OCI-LY1 (cell line): ENCODE measurements at regions not wholly inside any gene's neighbourhood (a gene's known extent, or its start where the extent isn't known, plus 50 kb on each side); places are given as distances from the start of the nearest gene placed in this dataset.

Experiments used
- H2AFZ ChIP-seq: fragments of 200-600 bp; sonication (generic), shearing (Covaris generic); 2 replicates; pipeline ENCODE4 v1.6.0; 2014; ENCODE audit warnings: antibody characterized with exemption, mild to moderate bottlenecking, low read length
- H3F3A ChIP-seq: fragments of 200-600 bp; sonication (generic), shearing (Covaris generic); 2 replicates; pipeline ENCODE4 v1.6.0; 2014; ENCODE audit warnings: mild to moderate bottlenecking, antibody characterized with exemption, low read length, moderate library complexity; ENCODE audit not compliant: insufficient read depth
- H3K27ac ChIP-seq: fragments of 200-600 bp; sonication (generic); 2 replicates; pipeline ENCODE4 v1.5.1; 2014; ENCODE audit warnings: low read length, mixed run types, mild to moderate bottlenecking, low read depth; ENCODE audit not compliant: poor library complexity, severe bottlenecking
- H3K27me3 ChIP-seq: fragments of 200-600 bp; sonication (generic); 2 replicates; pipeline ENCODE4 v1.6.0; 2014; ENCODE audit warnings: antibody characterized with exemption, mild to moderate bottlenecking, low read length, moderate library complexity; ENCODE audit not compliant: insufficient read depth
- H3K36me3 ChIP-seq: fragments of 200-600 bp; sonication (generic); 2 replicates; pipeline ENCODE4 v1.6.1; 2014; ENCODE audit warnings: mild to moderate bottlenecking, antibody characterized with exemption, low read length, moderate library complexity, mixed read lengths; ENCODE audit not compliant: insufficient read depth
- H3K4me1 ChIP-seq: fragments of 200-600 bp; sonication (generic); 2 replicates; pipeline ENCODE4 v1.5.1; 2014; ENCODE audit warnings: mild to moderate bottlenecking, low read length, moderate library complexity; ENCODE audit not compliant: insufficient read depth, severe bottlenecking
- H3K4me2 ChIP-seq: fragments of 200-600 bp; sonication (generic), shearing (Covaris generic); 2 replicates; pipeline ENCODE4 v1.6.1; 2014; ENCODE audit warnings: low read length
- H3K4me3 ChIP-seq: fragments of 200-600 bp; sonication (generic); 2 replicates; pipeline ENCODE4 v1.5.1; 2014; ENCODE audit warnings: low read length, low read depth, mild to moderate bottlenecking, mixed read lengths; ENCODE audit not compliant: poor library complexity, severe bottlenecking
- H3K79me2 ChIP-seq: fragments of 200-600 bp; shearing (Covaris generic); 2 replicates; pipeline ENCODE4 v1.6.1; 2016; ENCODE audit warnings: mixed run types, low read length, mixed read lengths; ENCODE audit not compliant: insufficient read depth
- H3K9ac ChIP-seq: fragments of 200-600 bp; sonication (generic), shearing (Covaris generic); 2 replicates; pipeline ENCODE4 v1.6.1; 2014; ENCODE audit warnings: mild to moderate bottlenecking, low read length, mixed read lengths
- H3K9me2 ChIP-seq: fragments of 200-600 bp; sonication (generic), shearing (Covaris generic); 2 replicates; pipeline ENCODE4 v1.6.1; 2014; ENCODE audit warnings: low read depth, mild to moderate bottlenecking, low read length, mixed read lengths
- H3K9me3 ChIP-seq: fragments of 200-600 bp; shearing (Covaris generic); 2 replicates; pipeline ENCODE4 v1.6.1; 2014; ENCODE audit warnings: low read length, mixed read lengths
- H4K20me1 ChIP-seq: fragments of 200-600 bp; sonication (generic), shearing (Covaris generic); 2 replicates; pipeline ENCODE4 v1.6.0; 2016; ENCODE audit warnings: mild to moderate bottlenecking, low read length; ENCODE audit not compliant: insufficient read depth
- CTCF ChIP-seq: fragments of 200-600 bp; sonication (generic), shearing (Covaris generic); IDR thresholded peaks from 2 replicates; pipeline ENCODE4 v1.5.1; 2017; ENCODE audit warnings: mild to moderate bottlenecking, antibody characterized with exemption, low read length, moderate library complexity, mixed read lengths
- EZH2 ChIP-seq: fragments of 200-600 bp; sonication (generic), shearing (Covaris generic); IDR thresholded peaks from 2 replicates; pipeline ENCODE4 v1.8.0; 2017; ENCODE audit warnings: borderline replicate concordance, mixed run types, mild to moderate bottlenecking, antibody characterized with exemption, low read length, moderate library complexity, mixed read lengths

DNA sequence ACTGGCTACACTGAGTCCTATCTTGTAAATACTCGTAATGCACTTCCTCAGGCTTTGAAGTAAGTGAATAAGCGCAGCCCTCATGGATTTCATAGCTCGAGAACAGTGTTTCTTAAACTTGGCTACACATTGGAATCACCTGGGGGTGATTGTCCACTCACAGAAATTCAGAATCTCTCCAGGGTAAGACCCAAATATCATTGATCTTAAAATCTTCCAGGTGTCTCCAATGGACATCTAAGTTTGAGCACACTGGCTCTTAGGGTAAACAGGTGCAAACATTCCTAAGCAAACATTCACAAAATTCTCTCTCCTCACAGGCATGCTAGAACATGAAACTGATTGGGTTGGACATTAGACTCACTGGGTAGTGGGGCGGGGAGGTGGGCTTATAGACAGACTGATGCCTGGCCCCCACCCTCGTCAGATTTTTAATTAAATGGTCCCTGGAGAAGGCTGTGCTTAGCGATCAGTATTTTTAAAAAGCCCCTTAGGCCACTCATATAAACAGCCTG is 279.7 kb upstream of the TBL1XR1 start:
- H3K4me1 ChIP-seq: no peaks in the 10 kb centered on the region
- H3K4me2 ChIP-seq: no peak overlapping the region
- no peak overlapping the region for H3K9ac ChIP-seq
- H4K20me1 ChIP-seq: no peaks in the 10 kb centered on the region
- H3K36me3 ChIP-seq: no peaks in the 10 kb centered on the region
- no peaks in the 10 kb centered on the region for H3K27me3 ChIP-seq
- TF ChIP-seq EZH2 (no peak), CTCF (no peak)
- no peak overlapping the region for H3K4me3 ChIP-seq
- H3K79me2 ChIP-seq: no peaks in the 10 kb centered on the region
- H3K9me3 ChIP-seq: no peaks in the 10 kb centered on the region
- no peaks in the 10 kb centered on the region for H3K9me2 ChIP-seq
- no peak overlapping the region for H3K27ac ChIP-seq
- no peak overlapping the region for H2AFZ ChIP-seq
- no peaks in the 10 kb centered on the region for H3F3A ChIP-seq

GRCh38 chr3:177478170-177478867 is 281.0 kb upstream of the TBL1XR1 start:
- TF ChIP-seq CTCF (no peak), EZH2 (no peak)
- H3K27me3 ChIP-seq: no peaks in the 10 kb centered on the region
- no peak overlapping the region for H3K9ac ChIP-seq
- no peaks in the 10 kb centered on the region for H3K9me3 ChIP-seq
- H3K4me1 ChIP-seq: no peaks in the 10 kb centered on the region
- H2AFZ ChIP-seq: no peak overlapping the region
- H3F3A ChIP-seq: no peaks in the 10 kb centered on the region
- no peak overlapping the region for H3K4me2 ChIP-seq
- no peak overlapping the region for H3K4me3 ChIP-seq
- no peak overlapping the region for H3K27ac ChIP-seq
- H3K36me3 ChIP-seq: no peaks in the 10 kb centered on the region
- no peaks in the 10 kb centered on the region for H3K9me2 ChIP-seq
- H3K79me2 ChIP-seq: no peaks in the 10 kb centered on the region
- H4K20me1 ChIP-seq: no peaks in the 10 kb centered on the region

- no peak overlapping the region for H3K9ac ChIP-seq
- no peaks in the 10 kb centered on the region for H3K27me3 ChIP-seq
- no peaks in the 10 kb centered on the region for H3K9me2 ChIP-seq
- no peaks in the 10 kb centered on the region for H3K9me3 ChIP-seq
- no peak overlapping the region for H2AFZ ChIP-seq
- no peak overlapping the region for H3K4me2 ChIP-seq
- no peak overlapping the region for H3K27ac ChIP-seq
- H4K20me1 ChIP-seq: no peaks in the 10 kb centered on the region
- H3K36me3 ChIP-seq: no peaks in the 10 kb centered on the region
- no peaks in the 10 kb centered on the region for H3F3A ChIP-seq
- TF ChIP-seq EZH2 (no peak), CTCF (no peak)
- no peaks in the 10 kb centered on the region for H3K79me2 ChIP-seq
- H3K4me3 ChIP-seq: no peak overlapping the region
- H3K4me1 ChIP-seq: no peaks in the 10 kb centered on the region
These were observed 282.3 kb upstream of the TBL1XR1 start for GRCh38 chr3:177479630-177480029.
